ENCODE measurements at regions not wholly inside any gene's neighbourhood (a gene's known extent, or its start where the extent isn't known, plus 50 kb on each side); places are given as distances from the start of the nearest gene placed in this dataset.
"Not testable (repeated sequence)": the region's sequence is repeated elsewhere in the genome, so short reads cannot be mapped to it uniquely, and the experiment has no call there.

DNA sequence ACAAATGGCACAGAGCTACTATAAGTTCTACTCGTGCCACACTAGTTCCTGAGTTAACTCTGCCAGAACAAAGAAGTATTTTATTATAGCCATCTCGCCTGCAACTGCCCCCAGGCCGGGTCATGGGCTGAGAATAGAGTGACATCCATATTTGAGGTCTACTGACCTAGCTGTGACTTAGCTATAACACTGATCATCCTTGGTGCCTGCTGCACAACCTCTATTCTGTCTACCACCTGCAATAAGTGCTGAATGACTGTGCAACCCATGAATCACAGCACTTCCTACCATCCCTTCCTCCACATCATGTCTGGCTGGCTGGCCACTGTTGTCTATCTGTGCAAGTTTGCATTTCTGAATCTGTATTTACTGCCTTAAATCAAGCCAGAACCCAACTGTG lies 506.5 kb upstream of the TBL1XR1 start:
- Mint-ChIP-seq H3K4me1 (peaks cover 37% of the 10 kb centered on the region), H3K27me3 (ENCODE audit: low read depth, poor library complexity) (peaks cover 4% of the 10 kb centered on the region), H3K27ac (no peak overlapping the region), H3K9me3 (no peaks in the 10 kb centered on the region), H3K4me3 (no peak overlapping the region), H3K36me3 (ENCODE audit: low read depth) (no peaks in the 10 kb centered on the region)
- no peak for DNase-seq
- TF ChIP-seq CTCF (IDR thresholded peaks at IDR 0.05), result no peak

- Mint-ChIP-seq H3K27me3 (ENCODE audit: low read depth, poor library complexity) (peaks cover 4% of the 10 kb centered on the region), H3K9me3 (peaks cover 3% of the 10 kb centered on the region), H3K36me3 (ENCODE audit: low read depth) (no peaks in the 10 kb centered on the region), H3K4me1 (peaks cover 47% of the 10 kb centered on the region), H3K27ac (peak overlapping the region; percentile 74), H3K4me3 (no peak overlapping the region)
- TF ChIP-seq CTCF (IDR thresholded peaks at IDR 0.05), result no peak
- DNase-seq, result no peak
Observed at GRCh38 chr3:177705976-177706823, 508.9 kb upstream of the TBL1XR1 start.

DNA sequence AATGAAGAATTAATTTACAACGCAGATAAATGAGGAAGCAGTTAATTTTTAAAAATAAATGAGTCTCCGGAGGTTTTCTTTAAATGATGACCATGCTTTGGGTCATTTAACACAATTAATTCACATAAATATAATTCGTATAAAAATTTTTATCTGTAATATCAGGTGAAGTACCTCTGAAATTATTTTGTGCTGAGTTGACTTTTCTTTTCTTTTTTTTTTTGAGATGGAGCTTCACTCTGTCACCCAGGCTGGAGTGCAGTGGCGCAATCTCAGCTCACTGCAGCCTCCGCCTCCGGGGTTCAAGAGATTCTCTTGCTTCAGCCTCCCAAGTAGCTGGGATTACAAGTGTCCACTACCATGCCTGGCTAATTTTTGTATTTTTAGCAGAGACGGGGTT lies 512.2 kb upstream of the TBL1XR1 start:
- H3K4me3 Mint-ChIP-seq; H3K27ac Mint-ChIP-seq; H3K9me3 Mint-ChIP-seq; H3K27me3 Mint-ChIP-seq (ENCODE audit: low read depth, poor library complexity); H3K36me3 Mint-ChIP-seq (ENCODE audit: low read depth); DNase-seq: not testable (repeated sequence)
- H3K4me1 Mint-ChIP-seq, result peaks cover 61% of the 10 kb centered on the region

DNA sequence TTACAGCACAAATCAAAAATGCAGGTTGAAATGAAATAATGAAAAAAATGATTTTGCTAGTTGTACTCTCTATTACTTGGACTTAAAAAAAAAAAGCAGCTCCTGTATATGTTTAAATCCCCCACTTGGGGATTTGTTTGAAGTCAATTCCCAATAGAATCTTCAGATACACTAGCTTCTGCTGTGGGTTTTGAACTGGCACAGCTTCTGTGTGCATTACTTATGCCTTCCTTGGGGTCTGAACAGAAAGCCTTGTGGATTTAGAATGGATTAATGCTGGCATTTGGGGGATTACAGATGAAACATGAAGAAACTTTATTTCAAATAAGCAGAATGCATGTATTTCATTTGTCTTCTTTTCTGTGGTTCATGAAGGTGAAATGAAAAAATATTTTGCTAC lies 513.2 kb upstream of the TBL1XR1 start:
- TF ChIP-seq CTCF (IDR thresholded peaks at IDR 0.05), result no peak
- Mint-ChIP-seq H3K36me3 (ENCODE audit: low read depth) (no peaks in the 10 kb centered on the region), H3K27me3 (ENCODE audit: low read depth, poor library complexity) (peaks cover 4% of the 10 kb centered on the region), H3K9me3 (peaks cover 3% of the 10 kb centered on the region), H3K4me1 (peaks cover 54% of the 10 kb centered on the region), H3K4me3 (no peak overlapping the region), H3K27ac (no peak overlapping the region)
- no peak for DNase-seq

GRCh38 chr3:177711637-177712036 lies 514.4 kb upstream of the TBL1XR1 start:
- H3K4me1 Mint-ChIP-seq, result peaks cover 54% of the 10 kb centered on the region
- no peak for TF ChIP-seq CTCF (IDR thresholded peaks at IDR 0.05)
- DNase-seq, result no peak
- no peak overlapping the region for H3K4me3 Mint-ChIP-seq
- H3K27ac Mint-ChIP-seq, result peak overlapping the region; percentile 97
- H3K9me3 Mint-ChIP-seq, result peaks cover 3% of the 10 kb centered on the region
- H3K36me3 Mint-ChIP-seq (ENCODE audit: low read depth), result no peaks in the 10 kb centered on the region
- H3K27me3 Mint-ChIP-seq (ENCODE audit: low read depth, poor library complexity), result peaks cover 4% of the 10 kb centered on the region

DNA sequence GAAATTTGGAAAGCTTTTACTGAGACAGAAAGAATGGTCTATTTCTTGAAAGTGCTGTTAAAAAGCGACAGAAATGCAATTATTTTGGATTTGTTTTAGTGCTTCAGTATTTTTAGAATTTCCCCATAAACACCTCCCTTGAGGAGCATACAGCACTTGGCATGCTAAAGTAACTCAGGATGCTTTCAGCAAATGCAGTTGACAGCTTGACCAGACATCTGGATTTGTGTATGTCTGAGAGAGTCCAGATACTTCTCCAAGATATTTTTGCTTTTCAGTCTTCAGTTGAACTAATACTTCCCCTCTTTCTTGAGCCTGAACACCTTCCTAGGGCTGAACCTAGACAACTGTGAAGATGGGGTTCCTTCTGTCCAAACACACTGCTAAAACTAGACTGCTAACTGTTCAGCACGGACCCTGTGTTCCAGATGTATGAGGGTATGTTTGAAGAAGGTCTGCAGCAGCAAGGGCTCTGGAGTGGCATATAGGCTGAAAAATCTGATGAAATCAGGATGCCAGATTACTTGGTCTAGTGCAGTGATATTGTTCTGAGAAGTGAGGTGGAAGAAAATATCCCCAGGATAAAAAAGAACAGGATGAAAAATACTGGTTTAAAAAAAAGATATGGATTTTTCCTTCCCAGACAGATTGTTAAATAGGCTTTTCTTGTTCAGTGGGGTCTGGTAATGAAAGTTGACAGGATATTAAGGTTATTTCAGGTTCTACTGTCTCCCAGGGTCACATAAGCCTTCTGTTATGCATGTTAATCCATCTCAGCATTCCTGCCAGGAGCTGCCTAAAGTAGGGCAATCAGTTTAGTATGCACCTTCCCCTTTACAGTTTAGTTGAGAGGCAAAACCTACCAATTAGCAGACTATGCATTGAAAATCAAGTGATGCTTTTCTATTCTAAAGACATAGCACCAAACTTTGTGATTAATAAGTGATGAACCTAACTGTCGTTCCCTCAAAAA lies 516.9 kb upstream of the TBL1XR1 start:
- no peaks in the 10 kb centered on the region for H3K27me3 Mint-ChIP-seq (ENCODE audit: low read depth, poor library complexity)
- no peaks in the 10 kb centered on the region for H3K36me3 Mint-ChIP-seq (ENCODE audit: low read depth)
- H3K27ac Mint-ChIP-seq, result no peak overlapping the region
- peaks cover 2% of the 10 kb centered on the region for H3K9me3 Mint-ChIP-seq
- peaks cover 53% of the 10 kb centered on the region for H3K4me1 Mint-ChIP-seq
- no peak for TF ChIP-seq CTCF (IDR thresholded peaks at IDR 0.05)
- no peak overlapping the region for H3K4me3 Mint-ChIP-seq
- DNase-seq, result no peak
